HL-60 (cell line): ENCODE measurements at regions not wholly inside any gene's neighbourhood (a gene's known extent, or its start where the extent isn't known, plus 50 kb on each side); places are given as distances from the start of the nearest gene placed in this dataset.

Source experiments
- TF ChIP-seq, protein P1 (sequence below): IDR thresholded peaks from one replicate; pipeline ENCODE4 v1.5.1; 2011; ENCODE audit warnings: low read length, control low read depth, inconsistent platforms; ENCODE audit not compliant: insufficient read depth
- TF ChIP-seq, protein P2 (sequence below): IDR thresholded peaks from 2 replicates; pipeline ENCODE4 v1.6.1; 2012; ENCODE audit warnings: low read depth; ENCODE audit not compliant: insufficient replicate concordance

GRCh38 chr4:161148051-161148450 is 1015.7 kb downstream of the FSTL5 start:
- TF ChIP-seq, protein P1, sequence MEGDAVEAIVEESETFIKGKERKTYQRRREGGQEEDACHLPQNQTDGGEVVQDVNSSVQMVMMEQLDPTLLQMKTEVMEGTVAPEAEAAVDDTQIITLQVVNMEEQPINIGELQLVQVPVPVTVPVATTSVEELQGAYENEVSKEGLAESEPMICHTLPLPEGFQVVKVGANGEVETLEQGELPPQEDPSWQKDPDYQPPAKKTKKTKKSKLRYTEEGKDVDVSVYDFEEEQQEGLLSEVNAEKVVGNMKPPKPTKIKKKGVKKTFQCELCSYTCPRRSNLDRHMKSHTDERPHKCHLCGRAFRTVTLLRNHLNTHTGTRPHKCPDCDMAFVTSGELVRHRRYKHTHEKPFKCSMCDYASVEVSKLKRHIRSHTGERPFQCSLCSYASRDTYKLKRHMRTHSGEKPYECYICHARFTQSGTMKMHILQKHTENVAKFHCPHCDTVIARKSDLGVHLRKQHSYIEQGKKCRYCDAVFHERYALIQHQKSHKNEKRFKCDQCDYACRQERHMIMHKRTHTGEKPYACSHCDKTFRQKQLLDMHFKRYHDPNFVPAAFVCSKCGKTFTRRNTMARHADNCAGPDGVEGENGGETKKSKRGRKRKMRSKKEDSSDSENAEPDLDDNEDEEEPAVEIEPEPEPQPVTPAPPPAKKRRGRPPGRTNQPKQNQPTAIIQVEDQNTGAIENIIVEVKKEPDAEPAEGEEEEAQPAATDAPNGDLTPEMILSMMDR: no peak
- TF ChIP-seq, protein P2, sequence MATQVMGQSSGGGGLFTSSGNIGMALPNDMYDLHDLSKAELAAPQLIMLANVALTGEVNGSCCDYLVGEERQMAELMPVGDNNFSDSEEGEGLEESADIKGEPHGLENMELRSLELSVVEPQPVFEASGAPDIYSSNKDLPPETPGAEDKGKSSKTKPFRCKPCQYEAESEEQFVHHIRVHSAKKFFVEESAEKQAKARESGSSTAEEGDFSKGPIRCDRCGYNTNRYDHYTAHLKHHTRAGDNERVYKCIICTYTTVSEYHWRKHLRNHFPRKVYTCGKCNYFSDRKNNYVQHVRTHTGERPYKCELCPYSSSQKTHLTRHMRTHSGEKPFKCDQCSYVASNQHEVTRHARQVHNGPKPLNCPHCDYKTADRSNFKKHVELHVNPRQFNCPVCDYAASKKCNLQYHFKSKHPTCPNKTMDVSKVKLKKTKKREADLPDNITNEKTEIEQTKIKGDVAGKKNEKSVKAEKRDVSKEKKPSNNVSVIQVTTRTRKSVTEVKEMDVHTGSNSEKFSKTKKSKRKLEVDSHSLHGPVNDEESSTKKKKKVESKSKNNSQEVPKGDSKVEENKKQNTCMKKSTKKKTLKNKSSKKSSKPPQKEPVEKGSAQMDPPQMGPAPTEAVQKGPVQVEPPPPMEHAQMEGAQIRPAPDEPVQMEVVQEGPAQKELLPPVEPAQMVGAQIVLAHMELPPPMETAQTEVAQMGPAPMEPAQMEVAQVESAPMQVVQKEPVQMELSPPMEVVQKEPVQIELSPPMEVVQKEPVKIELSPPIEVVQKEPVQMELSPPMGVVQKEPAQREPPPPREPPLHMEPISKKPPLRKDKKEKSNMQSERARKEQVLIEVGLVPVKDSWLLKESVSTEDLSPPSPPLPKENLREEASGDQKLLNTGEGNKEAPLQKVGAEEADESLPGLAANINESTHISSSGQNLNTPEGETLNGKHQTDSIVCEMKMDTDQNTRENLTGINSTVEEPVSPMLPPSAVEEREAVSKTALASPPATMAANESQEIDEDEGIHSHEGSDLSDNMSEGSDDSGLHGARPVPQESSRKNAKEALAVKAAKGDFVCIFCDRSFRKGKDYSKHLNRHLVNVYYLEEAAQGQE: no peak
